T-helper 1 cell treated with Interleukin-12 subunit alpha and Interleukin-12 subunit beta and Interleukin-4 antibody, amounts not matched to agents 30 μg/mL and 1 μg/mL, for 36 hours (primary cell): ENCODE measurements at regions not wholly inside any gene's neighbourhood (a gene's known extent, or its start where the extent isn't known, plus 50 kb on each side); places are given as distances from the start of the nearest gene placed in this dataset.

ENCODE experiments used
- H3K27ac Mint-ChIP-seq: one replicate; pipeline ENCODE4 v1.8.0; 2021; ENCODE audit warnings: mild to moderate bottlenecking, mixed read lengths
- H3K27me3 Mint-ChIP-seq: one replicate; pipeline ENCODE4 v1.8.0; 2021; ENCODE audit warnings: low read depth, mixed read lengths
- H3K36me3 Mint-ChIP-seq: one replicate; pipeline ENCODE4 v1.8.0; 2021; ENCODE audit warnings: low read depth, mixed read lengths
- H3K4me1 Mint-ChIP-seq: one replicate; pipeline ENCODE4 v1.8.0; 2021; ENCODE audit warnings: low read depth, mixed read lengths
- H3K4me3 Mint-ChIP-seq: one replicate; pipeline ENCODE4 v1.8.0; 2021; ENCODE audit warnings: mild to moderate bottlenecking, moderate library complexity, mixed read lengths
- H3K9me3 Mint-ChIP-seq: one replicate; pipeline ENCODE4 v1.8.0; 2021; ENCODE audit warnings: mixed read lengths

DNA sequence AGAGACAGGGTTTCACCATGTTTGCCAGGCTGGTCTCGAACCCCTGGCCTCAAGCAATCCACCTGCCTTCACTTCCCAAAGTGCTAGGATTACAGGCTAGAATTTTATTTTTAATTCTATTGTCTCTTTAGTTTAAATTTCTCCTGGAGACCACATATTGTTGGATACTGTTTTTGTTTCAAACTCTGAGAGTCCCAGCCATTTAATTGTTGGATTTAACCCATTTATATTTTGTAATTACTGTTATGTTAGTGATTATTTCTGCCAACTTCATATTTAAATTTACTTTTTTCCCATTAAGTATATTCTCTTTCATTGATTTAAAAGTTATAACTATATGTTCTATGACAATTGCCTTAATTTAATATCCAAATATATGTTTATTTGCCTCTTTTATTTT, 185.6 kb downstream of the ZNF248 start:
- no peak overlapping the region for H3K4me3 Mint-ChIP-seq
- H3K36me3 Mint-ChIP-seq, result no peaks in the 10 kb centered on the region
- no peaks in the 10 kb centered on the region for H3K4me1 Mint-ChIP-seq
- no peak overlapping the region for H3K27ac Mint-ChIP-seq
- peaks cover 38% of the 10 kb centered on the region for H3K9me3 Mint-ChIP-seq
- H3K27me3 Mint-ChIP-seq, result no peaks in the 10 kb centered on the region

DNA sequence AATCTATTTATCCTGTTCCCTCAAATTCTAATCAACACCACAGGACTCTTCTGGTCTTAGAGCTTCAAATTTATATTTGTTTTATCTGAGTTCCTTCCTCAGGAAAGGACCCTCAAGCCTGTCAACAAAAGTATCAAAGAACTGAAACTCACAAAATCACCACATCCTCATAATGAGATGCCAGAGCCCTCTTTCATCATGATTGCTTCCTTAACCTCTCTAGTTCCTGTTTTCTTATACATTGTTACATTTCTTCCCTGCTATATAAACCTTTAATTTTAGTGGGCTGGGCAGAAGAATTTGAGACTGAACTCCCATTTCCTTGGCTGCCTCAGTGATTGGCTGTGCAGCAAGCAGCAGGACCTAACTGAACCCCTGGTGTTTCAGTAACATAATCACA, 189.7 kb downstream of the ZNF248 start:
- Mint-ChIP-seq H3K9me3 (peaks cover 54% of the 10 kb centered on the region), H3K36me3 (no peaks in the 10 kb centered on the region), H3K4me1 (no peaks in the 10 kb centered on the region), H3K27me3 (no peaks in the 10 kb centered on the region), H3K4me3 (no peak overlapping the region), H3K27ac (no peak overlapping the region)

DNA sequence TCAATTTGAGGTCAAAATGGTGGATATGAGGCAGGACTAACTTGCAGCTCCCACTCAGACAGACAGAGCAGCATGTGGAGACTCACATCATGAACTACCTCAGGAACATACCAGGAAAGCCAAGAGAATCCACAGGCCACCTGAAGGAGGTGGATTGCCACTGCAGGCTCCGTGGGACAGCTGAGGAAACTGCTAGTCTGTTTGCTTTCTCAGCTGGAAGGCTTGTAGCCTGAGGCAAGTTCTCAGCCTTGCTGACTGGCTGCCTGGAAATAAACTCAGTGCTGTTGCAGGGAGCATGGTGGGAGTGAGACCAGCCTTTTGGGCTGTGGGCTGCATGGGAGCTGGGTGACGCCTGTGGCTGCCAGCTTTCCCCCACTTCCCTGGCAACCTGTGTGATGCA, 202.9 kb downstream of the ZNF248 start:
- Mint-ChIP-seq H3K9me3 (peaks cover 71% of the 10 kb centered on the region), H3K27me3 (no peaks in the 10 kb centered on the region), H3K36me3 (no peaks in the 10 kb centered on the region), H3K4me1 (no peaks in the 10 kb centered on the region), H3K4me3 (no peak overlapping the region), H3K27ac (no peak overlapping the region)

DNA sequence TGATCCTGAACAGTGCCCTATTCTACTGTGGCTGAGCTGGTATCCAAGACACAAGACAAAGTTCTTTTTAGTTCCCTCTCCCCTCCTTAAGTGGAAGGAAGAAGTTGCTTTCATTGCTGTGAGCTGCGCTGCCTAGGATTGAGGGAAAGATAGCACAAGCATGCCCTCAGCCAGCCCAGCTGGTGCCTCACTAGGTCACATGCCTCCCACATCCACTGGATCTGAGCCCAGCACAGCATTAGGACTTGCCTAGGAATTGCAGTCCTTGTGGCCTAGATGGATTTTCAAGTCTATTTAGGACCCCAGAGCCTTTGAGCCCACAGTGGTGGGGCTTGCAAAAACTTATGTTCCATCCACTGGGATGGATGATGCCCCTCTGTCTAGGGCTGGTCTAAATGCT, 214.2 kb downstream of the ZNF248 start:
- Mint-ChIP-seq H3K27ac (no peak overlapping the region), H3K27me3 (no peaks in the 10 kb centered on the region), H3K36me3 (no peaks in the 10 kb centered on the region)

DNA sequence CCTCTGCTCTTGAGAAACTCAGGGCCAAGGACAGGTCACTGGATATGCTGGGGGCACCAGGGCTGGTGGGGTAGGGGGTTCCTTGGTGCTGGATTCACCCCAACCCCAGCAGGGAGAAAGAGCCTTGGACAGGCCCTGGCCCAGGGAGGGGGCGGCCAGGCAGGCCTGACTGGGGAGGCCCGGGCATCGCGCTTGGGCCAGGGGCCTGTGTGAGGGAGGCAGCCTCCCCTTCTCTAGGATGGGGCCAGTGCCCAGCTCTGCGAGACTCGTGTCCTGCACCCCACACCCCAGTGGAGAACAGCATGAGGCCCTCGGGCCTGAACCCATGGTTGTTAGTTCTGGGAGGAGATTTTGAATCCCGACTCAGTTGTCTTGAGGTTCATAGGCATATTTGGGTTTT, 217.1 kb downstream of the ZNF248 start:
- H3K27me3 Mint-ChIP-seq, result no peaks in the 10 kb centered on the region
- peaks cover 46% of the 10 kb centered on the region for H3K9me3 Mint-ChIP-seq
- no peaks in the 10 kb centered on the region for H3K36me3 Mint-ChIP-seq
- H3K4me3 Mint-ChIP-seq, result no peak overlapping the region
- H3K27ac Mint-ChIP-seq, result no peak overlapping the region
- no peaks in the 10 kb centered on the region for H3K4me1 Mint-ChIP-seq

More for the DNA sequence above, 214.2 kb downstream of the ZNF248 start:
- no peaks in the 10 kb centered on the region for H3K4me1 Mint-ChIP-seq
- H3K4me3 Mint-ChIP-seq, result no peak overlapping the region
- peaks cover 30% of the 10 kb centered on the region for H3K9me3 Mint-ChIP-seq

DNA sequence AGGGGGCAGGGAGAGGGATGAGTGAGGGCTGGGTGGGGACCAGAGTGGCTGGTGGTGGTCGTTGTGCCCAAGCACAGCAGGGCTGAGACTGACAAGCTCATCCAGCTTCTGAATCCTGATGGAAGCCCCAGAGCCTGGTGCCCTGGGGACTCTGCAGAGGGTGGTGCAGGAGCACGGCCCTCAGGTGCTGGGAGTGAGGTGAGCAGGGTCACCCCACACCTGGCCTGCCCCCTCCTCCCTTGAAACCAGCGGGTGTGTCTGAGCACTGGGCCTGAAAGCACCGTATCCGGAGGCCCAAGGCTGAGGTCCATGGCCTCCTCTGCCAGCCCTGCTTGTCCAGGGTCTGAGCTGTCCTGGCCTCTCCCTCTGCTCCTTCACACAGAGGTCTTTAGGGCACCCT, 218.2 kb downstream of the ZNF248 start:
- Mint-ChIP-seq H3K27ac (no peak overlapping the region), H3K4me1 (no peaks in the 10 kb centered on the region), H3K36me3 (no peaks in the 10 kb centered on the region), H3K27me3 (no peaks in the 10 kb centered on the region), H3K9me3 (peaks cover 48% of the 10 kb centered on the region), H3K4me3 (no peak overlapping the region)

DNA sequence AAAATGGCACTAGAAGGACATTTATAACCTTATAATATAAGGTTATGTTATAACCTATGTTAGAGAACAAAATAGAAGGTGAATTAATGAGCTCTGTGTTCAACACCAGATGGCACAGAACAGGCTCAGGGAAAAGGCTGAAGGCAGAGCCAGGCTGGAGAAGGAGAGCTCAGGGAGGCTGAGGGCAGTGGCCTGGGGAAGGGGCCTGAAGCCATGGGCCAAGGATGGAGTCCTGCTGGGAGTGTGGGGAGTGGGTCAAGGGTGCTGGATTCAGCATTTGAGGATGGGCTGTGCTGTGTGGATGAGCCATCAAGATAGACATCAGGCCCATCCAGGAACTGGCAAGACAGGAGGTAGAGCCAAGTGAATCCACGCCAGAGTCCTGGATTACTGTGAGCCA, 218.8 kb downstream of the ZNF248 start:
- Mint-ChIP-seq H3K27me3 (no peaks in the 10 kb centered on the region), H3K4me1 (no peaks in the 10 kb centered on the region), H3K9me3 (peaks cover 47% of the 10 kb centered on the region), H3K4me3 (no peak overlapping the region), H3K27ac (no peak overlapping the region), H3K36me3 (no peaks in the 10 kb centered on the region)

DNA sequence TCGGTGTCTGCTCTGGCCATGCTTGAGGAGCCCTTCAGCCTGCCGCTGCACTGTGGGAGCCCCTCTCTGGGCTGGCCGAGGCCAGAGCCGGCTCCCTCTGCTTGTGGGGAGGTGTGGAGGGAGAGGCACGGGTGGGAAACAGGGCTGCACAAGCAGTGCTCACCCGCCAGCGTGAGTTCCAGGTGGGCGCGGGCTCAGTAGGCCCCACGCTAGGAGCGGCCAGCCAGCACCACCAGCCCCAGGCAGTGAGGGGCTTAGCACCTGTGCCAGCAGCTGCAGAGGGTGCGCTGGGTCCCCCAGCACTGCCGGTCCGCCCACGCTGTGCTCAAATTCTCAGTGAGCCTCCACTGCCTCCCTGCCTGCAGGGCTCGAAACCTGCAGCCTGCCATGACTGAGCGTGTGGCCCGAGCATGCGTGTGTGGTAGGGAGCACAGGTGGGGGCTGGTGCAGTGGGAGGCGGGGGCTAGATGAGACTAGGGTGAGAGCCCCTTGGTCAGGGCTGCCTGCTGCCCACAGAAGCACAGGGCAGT, 223.0 kb downstream of the ZNF248 start:
- H3K36me3 Mint-ChIP-seq, result no peaks in the 10 kb centered on the region
- H3K9me3 Mint-ChIP-seq, result peaks cover 46% of the 10 kb centered on the region
- no peak overlapping the region for H3K4me3 Mint-ChIP-seq
- no peaks in the 10 kb centered on the region for H3K27me3 Mint-ChIP-seq
- no peaks in the 10 kb centered on the region for H3K4me1 Mint-ChIP-seq
- no peak overlapping the region for H3K27ac Mint-ChIP-seq

DNA sequence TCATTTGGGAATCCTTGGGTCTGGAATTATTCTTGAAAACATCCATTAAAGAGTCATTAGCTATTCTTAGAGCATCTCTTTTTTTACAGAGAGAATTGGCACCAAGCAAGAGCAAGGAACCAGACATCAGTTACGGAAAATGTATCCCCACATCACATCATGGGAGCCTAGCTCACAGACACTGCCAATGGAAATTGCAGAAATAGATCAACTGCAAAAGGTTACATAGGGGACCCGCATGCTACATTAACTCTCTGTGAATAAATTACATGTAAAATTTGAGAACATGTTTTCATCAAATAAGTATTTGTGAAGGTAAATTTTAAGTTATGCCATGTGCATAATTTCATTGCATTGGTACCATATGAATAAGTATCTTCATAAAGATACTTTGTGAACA, 224.8 kb downstream of the ZNF248 start:
- no peak overlapping the region for H3K4me3 Mint-ChIP-seq
- H3K9me3 Mint-ChIP-seq, result peaks cover 38% of the 10 kb centered on the region
- no peaks in the 10 kb centered on the region for H3K36me3 Mint-ChIP-seq
- H3K27me3 Mint-ChIP-seq, result no peaks in the 10 kb centered on the region
- no peak overlapping the region for H3K27ac Mint-ChIP-seq
- no peaks in the 10 kb centered on the region for H3K4me1 Mint-ChIP-seq

DNA sequence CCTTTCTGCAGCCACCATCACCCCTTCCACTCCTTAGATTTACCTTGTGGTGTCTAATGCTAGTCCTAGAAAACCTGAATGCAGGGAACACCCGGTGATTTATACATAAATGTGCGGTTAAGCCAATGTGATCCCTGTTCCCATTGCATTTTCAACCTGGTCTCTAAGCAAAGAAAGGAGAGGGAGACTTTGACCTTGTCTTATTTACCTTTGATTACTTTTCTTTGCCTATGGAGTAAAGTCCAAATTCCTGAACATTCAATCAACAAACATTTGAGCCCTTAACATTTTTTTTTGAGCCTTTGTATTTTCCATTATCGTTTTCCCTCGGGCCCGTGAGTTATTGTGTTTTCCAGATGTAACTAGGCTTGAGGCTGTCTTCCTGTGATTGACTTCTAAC, 233.9 kb downstream of the ZNF248 start:
- Mint-ChIP-seq H3K4me3 (no peak overlapping the region), H3K36me3 (no peaks in the 10 kb centered on the region), H3K27ac (no peak overlapping the region), H3K9me3 (peaks cover 41% of the 10 kb centered on the region), H3K27me3 (no peaks in the 10 kb centered on the region), H3K4me1 (no peaks in the 10 kb centered on the region)

DNA sequence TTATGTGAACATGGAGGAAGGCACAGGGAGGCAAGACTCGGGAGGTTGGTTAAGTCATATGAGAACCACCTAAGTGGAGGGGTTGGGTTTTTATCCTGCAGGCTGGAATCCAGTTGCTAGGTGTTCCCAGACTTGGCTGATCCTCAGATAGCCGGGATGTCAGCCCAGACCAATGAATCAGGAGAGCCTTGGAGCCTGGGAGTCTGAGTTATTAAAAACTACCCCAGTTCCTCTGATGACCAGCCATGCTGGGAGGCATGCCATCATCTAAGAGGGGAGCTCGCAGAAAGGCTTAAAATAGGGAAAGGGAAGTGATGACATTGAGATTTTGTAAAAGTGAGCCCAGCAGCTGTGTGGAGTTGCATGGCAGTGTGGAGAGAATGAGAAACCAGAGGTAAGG, 238.1 kb downstream of the ZNF248 start:
- Mint-ChIP-seq H3K36me3 (no peaks in the 10 kb centered on the region), H3K27me3 (no peaks in the 10 kb centered on the region), H3K27ac (no peak overlapping the region), H3K9me3 (peaks cover 45% of the 10 kb centered on the region), H3K4me1 (no peaks in the 10 kb centered on the region), H3K4me3 (no peak overlapping the region)

DNA sequence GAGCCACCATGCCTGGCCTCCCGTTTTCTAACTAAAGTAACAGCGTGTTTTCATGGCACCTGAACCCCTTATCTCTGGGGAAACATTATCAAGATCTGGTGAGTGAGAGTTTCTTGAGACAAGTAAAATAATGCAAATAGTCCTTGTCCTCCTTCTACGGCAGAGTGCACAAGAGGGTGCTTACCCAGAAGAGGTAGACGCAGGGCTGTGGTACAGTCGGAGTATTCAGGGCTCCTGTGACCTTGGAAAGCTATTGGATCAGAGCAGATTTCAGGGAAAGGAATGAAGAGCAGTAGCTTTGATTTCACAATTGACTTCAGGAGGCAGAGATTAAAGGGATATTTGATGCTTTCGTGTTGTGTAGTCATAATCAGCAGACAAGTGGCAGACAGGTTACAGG, 269.1 kb downstream of the ZNF248 start:
- peaks cover 41% of the 10 kb centered on the region for H3K9me3 Mint-ChIP-seq
- H3K36me3 Mint-ChIP-seq, result no peaks in the 10 kb centered on the region
- no peak overlapping the region for H3K4me3 Mint-ChIP-seq
- no peaks in the 10 kb centered on the region for H3K4me1 Mint-ChIP-seq
- H3K27me3 Mint-ChIP-seq, result no peaks in the 10 kb centered on the region
- H3K27ac Mint-ChIP-seq, result no peak overlapping the region

DNA sequence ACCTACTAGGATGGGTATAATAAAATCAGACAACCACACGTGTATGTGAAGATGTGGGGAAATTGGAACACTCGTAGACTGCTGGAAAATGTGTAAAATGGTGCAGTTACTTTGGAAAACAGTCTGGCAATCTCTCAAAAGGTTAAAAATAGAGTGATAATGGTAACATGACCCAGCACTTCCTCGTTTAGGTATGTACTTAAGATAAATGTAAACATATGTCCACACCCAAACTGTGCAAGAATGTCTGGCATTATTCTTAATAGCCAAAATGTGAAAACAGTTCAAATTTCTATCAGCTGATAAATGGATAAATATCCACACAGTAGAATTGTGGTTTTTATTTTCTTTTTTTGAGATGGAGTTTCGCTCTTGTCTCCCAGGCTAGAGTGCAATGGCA, 272.8 kb downstream of the ZNF248 start:
- no peak overlapping the region for H3K27ac Mint-ChIP-seq
- no peaks in the 10 kb centered on the region for H3K27me3 Mint-ChIP-seq
- H3K4me3 Mint-ChIP-seq, result no peak overlapping the region
- no peaks in the 10 kb centered on the region for H3K4me1 Mint-ChIP-seq
- H3K9me3 Mint-ChIP-seq, result peaks cover 31% of the 10 kb centered on the region
- no peaks in the 10 kb centered on the region for H3K36me3 Mint-ChIP-seq

DNA sequence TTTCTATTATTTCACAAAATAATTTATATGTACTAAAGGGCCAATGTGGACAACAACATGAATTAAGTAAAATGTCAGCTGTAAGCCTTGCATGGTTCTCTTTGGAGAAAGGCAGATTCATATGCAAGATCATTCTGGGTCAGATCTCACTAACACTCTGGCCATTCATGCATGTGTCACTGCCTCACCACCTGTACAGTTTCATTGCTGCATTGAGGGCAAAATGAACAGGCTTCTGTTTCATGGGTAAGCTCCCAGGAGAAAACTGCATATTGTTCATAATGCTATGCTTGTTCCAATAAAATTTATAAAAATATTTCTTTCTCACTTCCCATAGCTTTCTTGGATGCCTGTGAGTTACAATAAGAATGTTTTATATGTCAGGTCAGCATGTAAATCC, 275.2 kb downstream of the ZNF248 start:
- Mint-ChIP-seq H3K27me3 (no peaks in the 10 kb centered on the region), H3K27ac (no peak overlapping the region), H3K9me3 (peaks cover 20% of the 10 kb centered on the region), H3K4me1 (no peaks in the 10 kb centered on the region), H3K4me3 (no peak overlapping the region), H3K36me3 (no peaks in the 10 kb centered on the region)

DNA sequence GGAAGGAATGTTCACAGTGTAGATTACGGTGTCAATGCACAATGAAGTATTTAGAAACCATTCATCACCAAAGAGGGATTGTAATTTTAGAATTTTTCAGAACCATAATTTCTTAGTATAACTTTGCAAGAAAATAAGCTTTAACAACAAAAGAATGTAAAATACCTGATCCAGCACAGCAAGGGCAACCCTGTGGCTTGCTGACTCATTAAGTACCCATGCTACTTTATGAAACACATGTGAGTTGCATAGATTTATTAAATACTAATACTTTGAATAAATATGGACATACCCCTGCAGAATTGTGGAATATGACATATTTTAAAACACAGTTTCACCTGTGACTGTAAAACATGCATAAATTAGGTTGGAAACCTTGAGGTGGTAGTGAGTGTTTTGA, 281.3 kb downstream of the ZNF248 start:
- Mint-ChIP-seq H3K27me3 (no peaks in the 10 kb centered on the region), H3K4me3 (no peak overlapping the region), H3K36me3 (no peaks in the 10 kb centered on the region), H3K4me1 (no peaks in the 10 kb centered on the region), H3K27ac (no peak overlapping the region), H3K9me3 (peaks cover 38% of the 10 kb centered on the region)

DNA sequence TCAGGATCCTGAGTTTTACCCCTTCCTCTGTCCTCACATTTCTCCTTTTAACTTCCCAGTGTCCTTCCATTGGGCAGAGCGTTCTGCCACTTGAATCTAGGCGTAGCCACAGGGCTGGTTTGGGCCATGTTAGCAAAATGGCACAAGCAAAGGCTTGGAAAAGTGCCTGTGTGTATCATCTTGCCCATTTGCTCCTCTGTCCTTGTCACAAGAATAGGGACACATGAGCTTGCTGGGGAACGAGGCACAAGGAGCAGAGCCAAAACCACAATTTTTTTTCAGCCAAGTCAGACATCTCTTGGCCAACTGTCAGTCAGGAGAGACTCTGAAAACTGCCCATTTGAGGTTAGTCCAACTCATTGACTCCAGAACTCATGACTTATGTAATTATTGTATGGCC, 285.2 kb downstream of the ZNF248 start:
- no peaks in the 10 kb centered on the region for H3K27me3 Mint-ChIP-seq
- H3K4me3 Mint-ChIP-seq, result no peak overlapping the region
- no peaks in the 10 kb centered on the region for H3K36me3 Mint-ChIP-seq
- no peaks in the 10 kb centered on the region for H3K4me1 Mint-ChIP-seq
- peaks cover 35% of the 10 kb centered on the region for H3K9me3 Mint-ChIP-seq
- H3K27ac Mint-ChIP-seq, result no peak overlapping the region
